ENCODE measurements at regions not wholly inside any gene's neighbourhood (a gene's known extent, or its start where the extent isn't known, plus 50 kb on each side); places are given as distances from the start of the nearest gene placed in this dataset.
A peak's percentile ranks its signal among the peaks of the same experiment; 100 is the strongest.
"Not testable (repeated sequence)": the region's sequence is repeated elsewhere in the genome, so short reads cannot be mapped to it uniquely, and the experiment has no call there.

DNA sequence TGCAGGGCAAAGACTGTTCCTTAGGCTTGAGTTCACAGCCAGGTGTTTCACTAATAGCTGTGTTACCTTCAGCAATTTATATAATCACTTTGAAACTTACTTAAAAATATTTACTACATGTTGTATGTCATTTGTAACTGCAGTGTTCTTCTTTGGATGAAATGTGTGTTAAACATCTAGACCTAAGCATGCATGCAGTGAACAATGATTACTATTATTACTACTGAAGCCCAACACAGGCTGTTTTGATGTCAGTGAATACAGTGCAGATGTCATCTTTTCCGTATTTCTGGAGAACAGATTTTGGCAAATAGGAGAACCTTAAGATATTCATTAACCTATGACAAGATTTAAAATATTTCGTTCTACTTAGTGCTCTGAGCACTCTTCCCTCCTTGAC, 101.8 kb upstream of the ANK2 start:
- DNase-seq (ENCODE audit: low spot score): no peak

DNA sequence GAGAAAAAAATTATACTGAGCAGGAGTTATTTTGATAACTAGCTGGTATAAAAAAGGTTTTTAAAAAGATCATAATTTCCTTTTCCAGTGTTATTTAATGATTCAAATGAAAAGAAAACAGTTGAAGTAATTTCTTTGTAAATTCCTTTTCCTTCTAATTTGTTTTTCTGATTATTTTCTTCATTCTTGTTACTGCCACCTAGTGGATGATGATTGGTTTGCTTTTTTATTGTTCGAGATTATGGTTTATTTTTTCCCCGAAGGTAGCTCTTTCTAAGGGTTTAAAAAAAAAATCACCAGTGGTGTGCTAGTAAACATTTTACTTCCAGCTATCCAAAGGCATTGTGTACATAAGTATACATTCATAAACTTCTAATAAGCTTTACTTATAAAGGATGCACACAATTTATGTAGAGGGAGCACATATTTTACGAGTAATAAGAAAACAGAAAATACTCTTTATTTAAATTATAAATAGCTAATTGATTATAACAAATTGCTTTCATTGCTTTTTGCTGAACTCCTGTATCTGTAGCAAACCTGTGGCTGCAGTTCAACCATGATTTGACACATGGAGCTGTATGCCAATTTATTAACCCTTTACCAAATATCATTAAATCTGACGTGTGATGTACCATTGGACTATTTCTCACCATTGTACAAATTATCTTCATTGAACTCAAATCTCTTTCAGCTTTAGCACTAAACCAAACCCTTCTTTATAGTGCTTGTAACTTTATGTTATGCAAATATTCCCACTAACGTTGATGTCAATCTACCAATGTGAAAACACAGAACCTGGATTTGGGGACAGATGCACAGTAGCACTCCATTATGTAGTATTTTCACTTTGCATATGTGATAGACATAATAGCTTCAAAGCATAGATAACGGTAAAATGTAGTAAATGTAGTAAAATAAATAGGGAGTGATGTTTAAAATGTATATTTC, 97.8 kb upstream of the ANK2 start:
- peak; percentile 5 for DNase-seq (ENCODE audit: low spot score)

DNA sequence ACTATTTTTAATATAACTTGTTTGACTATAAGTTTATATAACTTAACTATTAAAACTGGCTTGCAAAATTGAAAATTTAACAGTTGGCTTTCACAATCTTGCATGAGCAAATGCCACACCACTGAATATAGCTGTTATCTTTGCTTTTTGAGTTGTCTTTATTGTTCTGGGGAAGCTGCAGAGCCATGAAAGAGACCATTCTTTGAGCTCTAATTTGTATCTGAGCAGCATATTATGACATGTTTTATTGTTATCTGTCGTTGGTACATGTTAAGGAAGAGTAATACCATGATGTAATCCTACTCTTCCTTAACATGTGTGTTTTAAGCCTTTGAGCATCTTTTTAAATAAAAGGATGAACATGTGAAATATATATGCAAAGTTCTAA, 97.1 kb upstream of the ANK2 start:
- no peak for DNase-seq (ENCODE audit: low spot score)

DNA sequence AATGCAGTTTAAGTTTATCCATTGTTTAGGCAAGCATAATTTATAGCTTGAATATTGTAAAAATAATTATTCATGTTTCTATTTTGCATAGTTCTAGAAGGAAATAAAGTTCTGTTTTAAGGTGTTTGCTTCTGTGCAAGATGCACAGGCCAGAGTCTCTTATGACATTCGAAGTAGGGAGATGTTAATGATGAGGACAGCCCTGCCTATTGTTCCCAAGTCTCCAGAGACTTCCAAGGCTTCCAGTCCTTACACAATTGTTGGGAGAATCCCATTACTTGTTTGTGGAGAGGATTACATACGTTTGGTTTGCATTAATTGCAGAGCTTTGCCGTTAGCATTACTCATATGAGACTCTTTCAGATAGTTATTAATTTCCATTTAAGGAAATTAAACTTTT, 96.2 kb upstream of the ANK2 start:
- no peak for DNase-seq (ENCODE audit: low spot score)

DNA sequence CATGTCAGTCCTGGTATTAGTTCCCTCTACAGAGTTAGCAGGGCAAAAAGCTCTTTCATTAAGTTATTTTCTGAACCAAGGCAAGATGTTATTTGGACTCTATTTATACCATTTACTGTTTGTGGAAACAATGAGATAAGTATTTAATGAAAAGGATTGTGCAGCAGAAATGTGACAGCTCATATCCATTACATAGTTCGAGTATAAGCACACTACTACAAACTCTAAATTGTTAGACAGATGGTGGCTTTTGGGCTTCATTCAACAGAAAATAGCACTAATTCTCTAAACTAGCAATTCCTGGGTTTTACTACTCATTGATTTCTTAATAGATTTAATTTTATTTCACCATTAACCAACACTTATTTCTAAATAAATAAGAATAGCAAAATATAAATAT, 95.2 kb upstream of the ANK2 start:
- DNase-seq (ENCODE audit: low spot score): no peak

DNA sequence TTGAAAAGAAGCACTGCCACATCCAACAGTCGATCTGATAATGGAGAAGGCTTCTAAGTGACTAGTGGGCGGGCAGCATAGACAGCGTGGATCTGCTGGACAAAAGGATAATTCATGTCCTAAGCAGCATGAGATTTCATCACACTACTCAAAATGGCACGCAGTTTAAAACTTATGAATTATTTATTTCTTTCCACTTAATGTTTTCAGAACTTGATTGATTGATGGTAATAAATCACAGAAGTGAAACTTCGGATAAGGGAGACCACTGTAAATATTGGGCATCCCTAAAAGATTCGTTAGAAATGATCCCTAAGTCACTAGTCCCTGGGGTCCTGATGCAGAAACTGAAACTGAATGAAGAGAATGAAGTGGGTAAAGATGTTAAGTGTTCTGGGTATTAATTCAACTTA, 93.0 kb upstream of the ANK2 start:
- no peak for DNase-seq (ENCODE audit: low spot score)

DNA sequence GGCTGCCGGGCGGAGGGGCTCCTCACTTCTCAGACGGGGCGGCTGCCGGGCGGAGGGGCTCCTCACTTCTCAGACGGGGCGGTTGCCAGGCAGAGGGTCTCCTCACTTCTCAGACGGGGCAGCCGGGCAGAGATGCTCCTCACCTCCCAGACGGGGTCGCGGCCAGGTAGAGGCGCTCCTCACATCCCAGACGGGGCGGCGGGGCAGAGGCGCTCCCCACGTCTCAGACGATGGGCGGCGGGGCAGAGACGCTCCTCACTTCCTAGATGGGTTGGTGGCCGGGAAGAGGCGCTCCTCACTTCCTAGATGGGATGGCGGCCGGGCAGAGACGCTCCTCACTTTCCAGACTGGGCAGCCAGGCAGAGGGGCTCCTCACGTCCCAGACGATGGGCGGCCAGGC, 91.7 kb upstream of the ANK2 start:
- not testable (repeated sequence) for DNase-seq (ENCODE audit: low spot score)

DNA sequence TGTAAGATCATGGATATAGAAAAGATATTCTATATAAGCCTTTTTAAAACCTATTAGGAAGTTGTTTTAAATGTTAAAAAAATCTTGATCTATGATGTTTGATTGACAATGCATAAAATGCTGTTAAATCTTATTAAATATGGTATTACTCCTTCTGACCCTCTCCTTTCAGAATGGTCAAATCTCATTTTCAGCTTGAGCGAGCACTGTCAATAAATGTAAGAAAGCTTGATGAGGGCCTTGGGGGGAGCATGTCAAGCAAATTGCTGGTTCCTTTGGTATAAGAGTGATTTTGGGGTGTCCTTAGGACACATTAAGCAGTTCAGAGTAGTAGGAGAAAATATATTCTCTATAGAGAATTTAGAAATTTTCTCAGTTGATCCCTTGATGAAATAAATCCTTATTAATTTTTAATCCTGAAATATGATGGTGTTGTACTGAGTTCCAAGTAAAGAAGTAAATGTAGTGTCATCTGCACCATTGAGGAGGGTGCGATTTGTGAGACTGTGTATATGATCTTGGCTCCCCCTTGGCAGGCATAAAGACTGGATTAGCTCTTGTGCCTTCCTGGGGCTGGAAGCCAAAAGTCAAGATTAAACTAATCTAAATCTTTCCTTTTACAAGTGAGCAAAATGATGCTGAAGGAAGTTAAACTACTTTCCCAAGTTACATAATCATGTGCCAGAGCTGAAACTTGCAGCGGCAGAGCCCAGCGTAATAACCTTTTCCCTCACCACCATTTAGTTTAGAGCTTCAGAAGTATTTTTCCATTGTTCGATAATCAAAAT, 82.6 kb upstream of the ANK2 start:
- no peak for DNase-seq (ENCODE audit: low spot score)

DNA sequence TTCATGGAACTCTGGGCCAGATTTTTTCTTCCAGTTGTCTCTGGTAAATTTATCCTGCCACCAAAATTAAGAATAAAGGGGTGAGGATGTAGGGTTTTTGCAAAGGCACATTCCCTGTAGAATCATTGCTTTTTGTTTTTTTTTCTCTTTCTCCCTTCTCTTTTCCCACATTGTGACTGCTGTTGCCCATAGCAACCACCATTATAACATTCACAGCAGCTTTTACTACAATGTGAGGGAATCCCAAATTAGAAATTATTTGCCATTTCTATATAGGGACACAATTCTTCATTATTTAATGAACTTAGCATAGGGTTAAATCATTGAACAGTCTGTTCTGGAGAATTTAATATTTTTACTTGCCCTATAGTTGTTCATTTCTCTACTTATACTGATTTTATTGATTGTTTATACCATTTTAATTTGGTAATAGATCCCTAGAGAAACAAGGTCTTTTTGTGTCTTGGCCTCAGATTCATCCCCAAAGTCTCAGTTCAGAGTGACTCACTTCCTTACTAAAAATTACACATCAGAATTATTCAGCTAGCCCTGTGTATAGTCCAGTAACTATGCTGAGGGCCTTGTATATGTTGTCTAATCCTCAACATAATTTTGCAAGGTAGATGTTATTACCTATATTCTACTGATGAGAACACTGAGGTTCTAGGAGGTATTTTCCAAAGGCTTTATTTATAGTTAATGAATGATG, 80.8 kb upstream of the ANK2 start:
- DNase-seq (ENCODE audit: low spot score): no peak

DNA sequence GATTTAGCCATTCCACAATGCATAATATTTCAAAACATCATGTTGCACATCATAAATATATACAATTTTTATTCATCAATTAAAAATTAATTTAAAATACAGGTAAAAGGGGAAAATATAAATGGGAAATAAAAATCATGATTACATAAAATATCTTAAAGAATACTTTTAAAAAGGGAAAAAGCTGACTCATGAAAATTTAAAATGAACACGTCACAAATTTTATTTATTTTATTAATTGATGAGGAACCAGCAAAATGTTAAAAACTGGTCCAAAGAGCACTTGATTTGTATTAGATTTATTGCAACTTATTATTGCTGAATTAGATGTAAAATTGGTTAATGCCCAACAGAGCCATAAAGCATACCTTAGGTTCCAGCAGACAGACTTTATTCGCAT, 78.5 kb upstream of the ANK2 start:
- DNase-seq (ENCODE audit: low spot score): no peak

DNA sequence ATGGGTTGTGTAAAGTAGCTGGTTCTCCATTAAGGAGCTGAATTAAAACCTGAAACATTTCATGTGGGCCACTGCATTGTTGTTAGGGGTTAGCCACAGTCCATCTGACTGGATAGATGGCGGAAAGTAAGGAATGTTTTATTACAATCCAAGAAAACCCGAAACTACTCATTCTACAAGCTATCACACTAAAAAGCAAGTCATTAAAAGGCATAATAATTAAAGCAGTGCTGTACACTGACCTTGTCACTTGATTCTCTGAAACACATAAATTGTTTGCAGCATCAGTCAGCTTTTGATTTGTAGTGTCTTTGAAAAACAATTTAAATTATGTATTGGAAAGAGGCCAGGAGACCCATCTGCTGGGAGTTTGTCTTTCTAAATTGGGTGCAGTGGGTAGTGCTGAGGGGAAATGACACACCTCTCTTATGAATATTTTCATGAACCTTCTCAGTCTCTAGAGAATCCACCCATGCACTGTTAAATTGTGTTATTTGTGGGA, 75.7 kb upstream of the ANK2 start:
- no peak for DNase-seq (ENCODE audit: low spot score)

DNA sequence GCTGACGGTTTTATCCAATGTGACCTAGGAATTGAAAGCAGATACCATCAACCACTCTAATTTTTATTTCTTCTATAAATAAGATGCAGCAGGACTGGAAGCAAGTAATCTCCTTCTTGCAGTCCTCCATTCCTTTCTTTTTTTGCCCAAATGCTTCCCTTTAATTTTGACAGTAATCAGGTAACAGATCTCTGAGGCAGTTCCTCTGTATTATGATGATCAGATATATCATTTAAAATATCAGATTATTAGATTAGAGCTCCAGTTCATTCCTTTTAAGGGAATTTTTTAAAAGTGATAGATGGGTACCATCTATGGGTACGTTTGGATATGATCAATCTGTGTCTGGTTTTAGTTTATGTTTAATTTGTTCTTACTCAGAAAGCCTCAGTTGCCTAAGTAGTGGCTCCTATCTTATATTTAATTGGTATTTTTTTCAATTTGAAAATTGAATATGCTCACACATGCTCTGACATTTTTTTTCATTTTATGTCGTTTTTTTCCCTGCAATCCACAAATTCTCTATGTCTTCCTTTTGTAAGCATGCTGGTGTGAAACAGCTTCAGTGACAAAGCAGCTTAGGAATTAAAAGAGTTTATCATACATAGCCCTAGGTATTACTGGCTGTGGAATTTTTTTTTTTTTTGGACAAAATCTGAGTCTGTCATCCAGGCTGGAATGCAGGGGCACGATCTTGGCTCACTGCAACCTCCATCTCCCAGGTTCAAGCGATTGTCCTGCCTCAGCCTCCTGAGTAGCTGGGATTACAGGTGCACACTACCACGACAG, 73.7 kb upstream of the ANK2 start:
- no peak for DNase-seq (ENCODE audit: low spot score)

DNA sequence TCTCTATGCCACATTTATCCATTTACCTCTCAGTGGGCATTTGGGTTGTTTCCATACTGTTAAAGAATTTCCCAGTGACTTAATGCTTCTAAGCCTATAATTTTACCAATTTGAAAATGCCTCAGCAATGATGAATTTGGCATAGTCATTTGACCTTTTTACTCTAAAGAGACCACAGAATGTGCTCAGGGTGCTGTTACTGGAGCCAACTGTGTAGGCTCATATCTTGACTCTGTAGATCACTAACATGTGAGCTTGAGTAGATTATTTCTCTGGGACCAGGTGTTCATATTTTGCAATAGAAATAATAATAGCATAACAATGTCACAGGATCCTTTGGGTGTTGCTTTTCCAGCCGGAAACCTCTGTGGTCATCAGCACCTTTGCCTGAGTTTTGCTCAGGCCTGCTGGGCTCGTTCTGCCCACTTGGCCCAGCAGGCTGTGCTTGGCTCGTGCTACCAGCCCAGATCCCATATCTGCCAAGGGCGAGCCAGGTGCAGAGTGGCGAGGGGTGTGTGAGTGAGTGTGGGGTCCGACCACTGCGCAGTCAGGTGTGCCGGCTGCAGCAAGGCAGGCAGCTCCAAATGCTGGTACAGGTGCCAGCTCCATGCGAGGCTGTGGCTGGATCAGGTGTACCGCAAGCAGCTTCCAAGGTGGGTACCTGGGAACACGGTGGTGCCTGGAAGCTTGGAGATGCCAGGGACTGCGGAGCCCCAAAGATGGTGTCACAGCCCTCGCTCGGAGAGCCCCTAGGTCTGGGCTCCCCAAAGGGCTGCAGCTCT, 70.6 kb upstream of the ANK2 start:
- no peak for DNase-seq (ENCODE audit: low spot score)

DNA sequence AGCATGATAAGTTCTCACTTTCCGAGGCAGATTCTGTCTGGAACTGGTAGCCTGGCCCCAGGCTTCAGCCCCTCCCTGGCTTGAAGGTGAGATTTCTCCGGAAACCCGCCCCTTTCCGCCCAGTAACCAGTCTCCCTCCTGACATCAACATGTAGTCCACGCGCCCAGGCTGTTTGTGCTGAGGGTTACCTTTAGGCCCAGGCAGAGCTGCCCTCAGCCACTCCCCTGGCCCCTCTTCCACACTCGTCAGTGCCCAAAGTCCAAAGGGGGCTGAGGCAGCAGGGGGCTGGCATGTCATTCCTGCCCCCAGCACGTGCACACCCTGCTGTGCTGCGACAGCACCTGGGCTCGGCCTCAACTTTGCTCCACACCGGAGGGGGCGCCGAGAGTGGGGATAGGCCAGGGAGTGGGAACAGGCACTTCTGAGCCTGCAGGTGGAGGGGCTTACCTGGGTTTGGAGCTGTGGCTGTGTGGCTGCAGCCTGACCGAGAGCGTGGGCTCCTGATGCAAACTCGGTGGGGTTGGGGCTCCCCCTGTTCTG, 69.5 kb upstream of the ANK2 start:
- no peak for DNase-seq (ENCODE audit: low spot score)

DNA sequence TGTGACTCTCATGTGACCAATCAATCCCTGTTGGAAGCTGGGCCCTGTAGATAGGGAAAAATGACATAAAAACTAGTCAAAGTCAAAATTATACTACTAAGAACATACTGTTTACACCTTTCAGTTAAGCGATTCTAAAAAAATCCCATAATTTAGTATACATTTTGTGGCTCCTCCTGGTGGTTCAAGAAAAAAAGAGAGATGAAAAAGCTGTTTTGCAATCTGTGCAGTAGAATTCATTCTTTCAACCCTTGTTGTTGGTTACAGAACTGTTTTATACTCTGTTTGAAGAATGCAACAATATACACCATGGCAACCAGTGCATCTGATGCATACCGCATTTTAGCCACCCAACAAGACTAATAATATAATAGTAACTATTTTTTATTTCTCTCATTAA, 66.8 kb upstream of the ANK2 start:
- no peak for DNase-seq (ENCODE audit: low spot score)

DNA sequence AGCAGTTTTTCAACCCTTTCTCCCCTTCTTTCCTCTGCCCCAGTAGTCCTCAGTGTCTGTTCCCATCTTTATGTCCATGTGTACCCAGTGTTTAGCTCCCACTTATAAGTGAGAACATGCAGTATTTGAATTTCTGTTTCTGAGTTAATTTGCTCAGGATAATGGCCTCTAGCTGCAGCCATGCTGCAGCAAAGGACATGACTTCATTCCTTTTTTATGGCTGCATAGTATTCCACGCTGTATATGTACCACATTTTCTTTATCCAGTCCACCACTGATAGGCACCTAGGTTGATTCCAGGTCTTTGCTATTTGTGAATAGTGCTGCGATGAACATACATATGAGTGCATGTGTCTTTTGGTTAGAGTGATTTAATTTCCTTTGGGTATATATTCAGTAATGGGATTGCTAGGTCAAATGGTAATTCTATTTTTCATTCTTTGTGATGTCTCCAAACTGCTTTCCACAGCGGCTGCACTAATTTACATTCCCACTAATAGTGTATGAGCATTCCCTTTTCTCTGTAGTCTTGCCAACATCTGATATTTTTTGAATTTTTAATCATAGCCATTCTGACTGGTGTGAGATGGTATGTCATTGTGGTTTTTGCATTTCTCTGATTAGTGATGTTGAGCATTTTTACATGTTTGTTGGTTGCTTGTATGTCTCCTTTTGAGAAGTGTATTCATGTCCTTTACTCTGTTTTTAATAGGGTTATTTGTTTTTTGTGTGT, 54.6 kb upstream of the ANK2 start:
- no peak for DNase-seq (ENCODE audit: low spot score)

Data from CD4-positive, alpha-beta T cell treated with Interleukin-2 at 100 ng/mL for 4 hours (primary cell).